GM21529 (cell line): ENCODE measurements at regions not wholly inside any gene's neighbourhood (a gene's known extent, or its start where the extent isn't known, plus 50 kb on each side); places are given as distances from the start of the nearest gene placed in this dataset.
"Not testable (repeated sequence)": the region's sequence is repeated elsewhere in the genome, so short reads cannot be mapped to it uniquely, and the experiment has no call there.

Experiments
- ATAC-seq: cut with Tn5 transposase; IDR thresholded peaks from one replicate; pipeline ENCODE4 v1.9.1; 2021; ENCODE audit not compliant: unreplicated experiment

GRCh38 chr2:111439237-111439636 is 318.5 kb downstream of the BCL2L11 start:
- ATAC-seq: not testable (repeated sequence)

- not testable (repeated sequence) for ATAC-seq
These were observed 320.9 kb downstream of the BCL2L11 start for GRCh38 chr2:111441614-111442013.

DNA sequence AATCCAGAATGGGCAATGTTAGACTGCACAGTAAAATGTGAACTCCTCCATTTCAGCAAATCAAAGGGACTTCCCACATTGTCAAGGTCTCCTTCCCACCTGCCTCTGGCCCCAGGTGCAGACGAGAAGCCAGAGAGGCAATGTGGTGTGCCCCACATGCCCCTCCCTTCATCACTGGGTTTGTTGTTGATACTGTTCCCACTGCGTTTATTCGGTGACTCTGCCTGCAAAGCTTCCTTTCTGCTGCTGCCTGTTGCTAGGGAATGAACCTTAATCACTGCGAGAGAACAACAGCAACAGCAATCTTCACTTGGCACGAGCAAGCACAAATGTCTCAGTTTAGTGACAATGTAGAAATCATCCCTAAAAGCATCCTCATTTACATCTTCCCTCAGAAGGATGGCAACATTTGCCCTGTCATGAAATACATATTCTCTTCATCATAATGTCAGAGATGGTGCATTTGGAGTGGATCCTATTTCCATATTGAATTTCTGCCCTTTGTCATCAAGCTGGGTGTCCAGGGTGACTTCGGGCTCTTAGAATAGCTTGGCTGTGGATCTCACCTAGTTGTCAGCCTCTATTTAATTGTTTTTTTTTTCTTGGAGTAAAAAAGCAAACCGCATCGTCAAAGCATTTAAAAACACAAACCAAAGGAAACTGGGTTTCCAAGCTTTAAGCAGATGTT is 322.2 kb downstream of the BCL2L11 start:
- ATAC-seq: not testable (repeated sequence)

DNA sequence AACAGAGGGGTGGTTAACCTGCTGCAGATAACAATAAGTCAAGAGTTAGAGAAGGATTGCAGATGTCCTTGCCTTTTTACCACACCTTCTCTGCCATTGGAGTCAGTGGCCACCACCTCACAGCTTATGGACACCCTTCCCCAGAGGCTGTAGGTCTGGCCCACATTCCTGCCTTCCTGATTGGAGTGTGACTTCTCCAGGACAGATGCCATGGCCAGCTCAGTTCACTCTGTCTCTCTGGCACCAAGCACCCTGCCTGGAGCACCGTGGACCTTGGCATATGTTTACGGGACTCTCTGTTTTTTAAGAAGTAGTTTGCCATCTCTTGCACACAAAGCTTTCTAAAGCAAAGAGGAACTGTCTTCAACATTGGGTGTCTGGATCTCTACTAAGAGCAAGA is 323.8 kb downstream of the BCL2L11 start:
- ATAC-seq: not testable (repeated sequence)

DNA sequence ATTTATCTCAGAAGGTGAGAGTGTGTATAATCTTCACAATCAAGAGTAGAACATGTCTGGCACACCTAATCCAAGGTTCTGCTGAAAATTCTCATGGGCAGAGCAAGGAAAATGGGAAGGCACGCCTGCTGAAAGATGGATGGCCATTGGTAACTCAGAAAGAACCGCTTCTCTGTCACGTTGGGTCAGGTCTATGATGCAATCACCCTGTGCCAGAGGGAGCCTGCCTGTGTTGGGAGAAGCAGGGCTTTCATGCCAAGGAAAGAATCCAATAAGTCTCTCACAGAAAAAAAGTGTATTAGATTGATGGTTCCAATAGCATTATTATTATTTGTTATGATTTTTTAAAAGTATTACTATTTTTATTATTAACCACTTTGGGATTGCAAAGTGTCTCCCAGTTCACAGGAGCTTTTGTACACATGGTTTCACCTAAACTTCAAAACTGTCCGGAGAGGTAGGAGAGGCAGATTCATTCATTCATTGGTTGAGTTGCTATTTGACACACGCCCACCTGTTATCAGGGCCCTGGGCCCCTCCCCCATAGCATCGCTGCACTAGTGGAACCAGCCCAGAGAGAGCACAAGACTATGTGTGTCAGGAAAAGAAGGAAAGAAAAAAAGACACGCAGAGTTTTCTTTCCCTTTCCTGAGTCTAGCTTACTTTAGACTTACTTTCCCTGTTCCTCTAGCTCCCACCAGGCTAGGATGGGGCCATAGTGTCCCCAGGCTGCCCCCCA is 324.6 kb downstream of the BCL2L11 start:
- ATAC-seq: not testable (repeated sequence)

DNA sequence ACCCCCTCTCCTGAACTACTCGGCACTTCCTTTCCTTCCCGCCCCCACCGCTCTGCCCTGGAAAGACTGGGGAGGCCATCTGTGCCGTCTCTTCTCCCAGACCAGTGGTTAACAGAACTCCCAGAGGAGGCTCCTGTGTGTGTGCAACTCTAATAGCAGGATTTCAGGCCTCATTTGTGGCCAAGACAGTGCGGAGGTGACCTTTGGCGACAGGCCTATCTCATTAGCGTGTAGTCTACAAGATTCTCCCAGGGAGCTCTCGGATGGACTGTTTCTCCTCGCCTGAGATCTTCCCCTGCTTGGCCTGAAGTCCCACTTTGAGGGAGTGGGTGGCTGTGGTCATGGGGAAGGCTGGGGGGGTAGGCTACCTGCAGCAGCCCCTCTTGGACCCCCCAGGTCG is 325.2 kb downstream of the BCL2L11 start:
- ATAC-seq: not testable (repeated sequence)

- ATAC-seq: not testable (repeated sequence)
These were observed 326.8 kb downstream of the BCL2L11 start for GRCh38 chr2:111447482-111447881.

DNA sequence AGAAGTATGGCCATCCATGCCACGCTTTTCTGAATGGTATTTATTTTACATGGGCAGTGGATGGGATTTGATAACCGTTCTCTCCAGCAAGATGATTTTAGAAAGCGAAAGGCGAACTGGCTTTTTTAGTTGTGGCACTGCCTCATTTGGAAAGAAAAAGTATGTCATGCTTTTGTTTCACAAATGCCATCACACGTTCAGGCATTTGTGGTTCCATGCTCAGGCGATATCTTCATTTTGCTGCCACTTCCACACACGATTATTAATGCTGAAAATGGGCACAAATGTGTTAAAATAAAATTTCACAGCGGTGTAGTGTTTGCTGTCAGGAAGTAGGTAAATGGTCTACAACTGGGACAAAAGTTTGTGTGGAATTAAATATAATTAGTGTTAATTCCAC is 328.1 kb downstream of the BCL2L11 start:
- not testable (repeated sequence) for ATAC-seq

DNA sequence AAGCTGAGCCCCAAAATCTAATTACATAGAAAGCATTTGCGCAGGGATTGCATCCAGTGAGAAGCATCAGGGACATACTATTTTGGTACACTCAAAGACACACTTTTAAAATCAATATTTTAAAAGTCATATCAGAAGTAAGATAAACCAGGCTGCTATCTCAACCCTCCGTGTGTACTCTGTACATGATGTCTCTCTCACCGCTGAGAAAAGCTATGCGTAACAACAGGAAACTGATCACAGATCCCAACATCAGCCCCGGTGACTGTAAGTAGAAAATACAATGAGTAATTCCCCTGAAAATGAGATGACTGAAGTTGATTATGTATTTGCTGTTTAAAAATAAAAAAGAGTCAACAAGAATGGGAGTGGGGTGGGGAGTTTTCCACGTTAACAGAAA is 329.8 kb downstream of the BCL2L11 start:
- not testable (repeated sequence) for ATAC-seq

DNA sequence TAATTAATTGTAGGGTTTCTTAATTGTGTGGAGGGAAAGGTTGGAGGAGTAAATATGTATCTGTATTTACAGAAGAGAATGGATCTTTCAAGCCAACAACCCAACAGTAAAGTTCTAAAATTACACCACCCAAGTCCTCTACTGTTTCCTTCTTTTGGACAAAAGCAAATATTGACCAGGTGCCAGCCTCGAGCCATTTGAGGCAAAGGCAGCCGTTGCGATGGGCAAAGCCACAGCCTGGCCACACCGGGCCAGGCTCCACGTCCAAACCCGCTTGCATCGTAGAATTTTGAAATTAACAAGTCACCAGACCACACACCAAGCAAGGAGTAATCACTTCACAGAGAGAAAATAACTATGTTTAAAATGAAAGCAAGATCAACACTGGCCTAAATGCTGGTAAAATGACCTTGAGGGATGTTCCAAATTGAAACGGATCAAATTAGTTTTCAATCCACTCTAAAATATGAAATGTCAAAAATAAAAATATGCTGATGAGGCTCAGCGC is 331.0 kb downstream of the BCL2L11 start:
- not testable (repeated sequence) for ATAC-seq

GRCh38 chr2:111452208-111452607 is 331.5 kb downstream of the BCL2L11 start:
- ATAC-seq: peak; percentile 69

- ATAC-seq: not testable (repeated sequence)
These were observed 332.6 kb downstream of the BCL2L11 start for GRCh38 chr2:111453308-111453707.

DNA sequence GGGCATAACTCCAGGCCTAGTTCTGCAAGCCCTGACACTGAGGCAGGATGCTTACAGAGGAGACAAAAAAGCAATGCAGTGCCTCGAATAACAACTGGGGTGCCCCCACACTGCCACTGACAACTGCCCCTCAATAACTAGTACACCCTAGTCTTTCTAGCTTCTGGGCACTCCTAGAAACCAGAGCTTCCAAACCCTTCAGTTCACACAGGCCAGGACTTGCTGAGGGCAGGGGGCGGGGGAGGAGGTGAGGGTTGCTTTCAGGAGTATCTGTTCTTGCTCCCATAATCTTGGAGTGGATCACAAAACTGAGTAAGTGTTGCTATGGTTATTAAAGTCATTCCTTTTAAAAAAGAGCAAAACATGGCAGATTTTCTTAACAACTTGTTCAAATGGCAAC is 333.1 kb downstream of the BCL2L11 start:
- not testable (repeated sequence) for ATAC-seq

- ATAC-seq: peak; percentile 81
These were observed 333.7 kb downstream of the BCL2L11 start for GRCh38 chr2:111454404-111454803.

DNA sequence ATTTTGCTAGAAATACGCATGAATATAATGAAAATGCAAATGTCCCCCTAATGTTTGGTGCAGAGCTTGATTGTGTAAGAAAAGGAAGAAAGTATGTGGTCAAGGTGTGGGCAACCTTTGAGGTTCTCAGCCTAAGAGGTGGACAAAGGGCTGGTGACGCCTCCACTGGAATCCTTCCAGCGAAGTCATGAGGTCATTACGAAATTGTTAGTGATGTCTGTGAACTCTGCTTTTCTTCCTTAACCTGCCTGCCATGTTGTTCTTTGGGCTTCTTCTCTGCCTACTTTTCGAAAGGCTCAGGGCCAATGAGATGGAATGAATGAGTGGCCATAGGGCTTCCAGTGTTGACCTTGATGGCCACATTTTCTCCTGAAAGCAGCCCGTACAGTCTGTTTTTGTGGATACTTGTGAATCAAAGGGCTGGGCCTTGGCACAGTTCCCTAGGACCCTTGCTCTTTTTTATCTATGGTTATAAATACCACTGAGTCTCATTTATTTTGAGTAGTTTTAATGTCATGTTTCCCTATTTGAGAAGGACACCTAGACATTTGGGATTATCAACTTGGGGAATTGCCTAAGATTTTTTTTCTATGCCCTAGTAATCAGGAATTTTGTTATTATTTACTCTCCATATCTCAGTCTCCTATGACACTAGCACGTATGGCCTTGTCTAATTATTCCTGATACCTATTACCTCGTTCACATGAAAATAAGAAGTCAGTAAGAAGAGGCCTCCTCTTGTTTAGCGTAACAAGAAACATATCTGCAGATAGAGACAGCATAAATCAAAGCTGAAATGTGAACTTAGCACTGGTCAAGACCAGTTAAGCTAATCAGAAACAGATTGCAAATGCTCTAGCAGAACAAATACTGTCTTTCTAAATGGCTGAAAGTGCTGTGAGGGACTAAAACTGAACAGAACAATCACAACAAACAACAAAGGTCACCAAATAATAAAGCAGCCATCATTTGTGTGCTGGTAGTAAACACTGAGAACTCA is 334.6 kb downstream of the BCL2L11 start:
- ATAC-seq: not testable (repeated sequence)

- ATAC-seq: not testable (repeated sequence)
These were observed 336.5 kb downstream of the BCL2L11 start for GRCh38 chr2:111457191-111457590.

- ATAC-seq: not testable (repeated sequence)
These were observed 340.2 kb downstream of the BCL2L11 start for GRCh38 chr2:111460901-111461300.

DNA sequence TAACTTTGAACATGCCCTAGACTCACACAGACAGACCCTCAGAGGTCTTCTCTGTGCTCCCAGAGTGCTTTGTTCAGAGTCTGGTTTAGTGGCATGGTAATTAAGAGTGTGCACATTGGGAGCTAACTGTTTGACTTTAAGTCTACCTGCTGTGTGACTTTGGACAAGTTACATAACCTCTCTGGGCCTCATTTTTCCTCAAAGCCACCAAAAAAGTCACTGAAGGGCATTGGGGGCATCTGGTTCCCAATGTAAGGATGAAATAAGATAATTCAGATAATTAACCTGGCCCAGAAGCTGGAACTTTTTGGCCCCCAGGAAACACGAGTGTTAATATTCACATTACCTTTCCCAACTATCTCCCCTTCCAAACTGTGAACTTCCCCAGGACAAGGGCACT is 341.1 kb downstream of the BCL2L11 start:
- not testable (repeated sequence) for ATAC-seq

DNA sequence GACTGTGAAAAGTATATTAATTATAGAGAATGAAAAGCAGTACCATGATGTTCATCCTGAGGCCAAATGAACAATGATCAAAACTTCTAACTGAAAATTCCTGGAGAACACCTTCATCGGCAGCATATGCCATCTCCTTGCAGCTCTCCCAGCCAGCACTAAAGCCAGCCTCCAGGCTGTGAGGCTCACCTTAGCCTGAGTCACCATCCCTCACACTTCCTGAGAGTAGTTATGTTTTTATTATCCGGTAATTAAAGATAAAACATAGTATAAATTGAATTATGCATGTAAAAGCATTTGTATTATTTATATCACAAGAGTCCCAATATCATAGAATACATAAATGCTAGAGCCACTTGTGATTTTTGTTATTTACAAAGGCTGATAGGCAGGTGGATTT is 341.9 kb downstream of the BCL2L11 start:
- not testable (repeated sequence) for ATAC-seq

DNA sequence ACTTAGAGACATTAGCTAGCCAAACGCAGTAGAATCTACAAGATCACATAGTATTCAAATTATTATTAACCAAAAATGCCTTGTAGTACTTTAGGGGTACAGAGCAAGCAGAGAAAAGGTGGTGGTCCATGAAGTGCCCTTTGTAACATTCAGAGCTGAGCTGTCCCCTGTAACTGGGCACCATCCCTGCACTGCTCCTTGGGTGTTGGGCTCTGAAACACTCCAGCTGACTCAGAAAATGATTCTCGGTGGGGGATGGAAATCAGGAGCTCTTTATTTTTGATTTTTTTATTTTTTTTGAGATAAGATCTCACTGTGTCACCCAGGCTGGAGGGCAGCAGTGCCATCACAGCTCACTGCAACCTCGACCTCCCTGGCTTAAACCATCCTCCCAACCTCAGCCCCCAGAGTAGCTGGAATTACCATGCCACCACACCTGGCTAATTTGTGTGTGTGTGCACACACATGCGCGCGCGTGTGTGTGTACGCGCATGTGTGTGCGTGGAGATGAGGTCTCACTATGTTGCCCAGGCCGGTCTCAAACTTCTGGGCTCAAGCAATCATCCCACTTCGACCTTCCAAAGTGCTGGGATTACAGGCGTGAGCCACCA is 342.6 kb downstream of the BCL2L11 start:
- ATAC-seq: not testable (repeated sequence)
